SK-N-MC (cell line): ENCODE measurements at regions not wholly inside any gene's neighbourhood (a gene's known extent, or its start where the extent isn't known, plus 50 kb on each side); places are given as distances from the start of the nearest gene placed in this dataset.
"Not testable (repeated sequence)": the region's sequence is repeated elsewhere in the genome, so short reads cannot be mapped to it uniquely, and the experiment has no call there.

Source experiments
- DNase-seq: peaks from one replicate; pipeline ENCODE4 v3.0.0-alpha.2; 2011; ENCODE audit warnings: low read depth, low spot score
- H3K27ac ChIP-seq: fragments of 200-600 bp; sonication (generic); 2 replicates; pipeline ENCODE4 v1.5.1; 2016; ENCODE audit warnings: mixed run types
- H3K36me3 ChIP-seq: fragments of 200-600 bp; sonication (generic); 2 replicates; pipeline ENCODE4 v1.6.1; 2017; ENCODE audit warnings: antibody characterized with exemption, low read length, mixed read lengths; ENCODE audit not compliant: insufficient read depth
- H3K4me3 ChIP-seq: fragments of 200-600 bp; sonication (generic); 2 replicates; pipeline ENCODE4 v1.5.1; 2016
- H3K9ac ChIP-seq: fragments of 200-600 bp; sonication (generic); 2 replicates; pipeline ENCODE4 v1.8.0; 2017; ENCODE audit warnings: mixed run types, mixed read lengths; ENCODE audit not compliant: insufficient read length
- H3K9me3 ChIP-seq: fragments of 200-600 bp; sonication (generic); 2 replicates; pipeline ENCODE4 v1.6.1; 2017; ENCODE audit warnings: low read depth, mild to moderate bottlenecking, antibody characterized with exemption, low read length, moderate library complexity, mixed read lengths
- EZH2 ChIP-seq: fragments of 200-600 bp; sonication (generic); IDR thresholded peaks from one replicate; pipeline ENCODE4 v1.6.1; 2017; ENCODE audit warnings: antibody characterized with exemption
- FOXP2 ChIP-seq: optimal IDR thresholded peaks from 2 replicates; pipeline ENCODE3; 2011; ENCODE audit warnings: mild to moderate bottlenecking, moderate library complexity; ENCODE audit not compliant: insufficient read depth; ENCODE audit errors: extremely low read length, control extremely low read depth
- POLR2AphosphoS5 ChIP-seq: IDR thresholded peaks from 2 replicates; pipeline ENCODE4 v1.6.1; 2012; ENCODE audit warnings: mild to moderate bottlenecking, low read depth, low read length, borderline replicate concordance

GRCh38 chr4:75422998-75423397 is 91.2 kb downstream of the RCHY1 start:
- Histone ChIP-seq H3K4me3 (no peak overlapping the region), H3K36me3 (no peaks in the 10 kb centered on the region), H3K27ac (no peak overlapping the region), H3K9me3 (no peaks in the 10 kb centered on the region), H3K9ac (no peak overlapping the region)
- DNase-seq = no peak
- TF ChIP-seq FOXP2 (no peak), EZH2 (no peak), POLR2AphosphoS5 (no peak)

- no peak overlapping the region for H3K9ac ChIP-seq
- DNase-seq = no peak
- no peaks in the 10 kb centered on the region for H3K36me3 ChIP-seq
- TF ChIP-seq FOXP2 = no peak
- TF ChIP-seq POLR2AphosphoS5 = no peak
- TF ChIP-seq EZH2 = no peak
- H3K27ac ChIP-seq = no peak overlapping the region
- no peak overlapping the region for H3K4me3 ChIP-seq
- H3K9me3 ChIP-seq = no peaks in the 10 kb centered on the region
These were observed 101.5 kb downstream of the RCHY1 start for GRCh38 chr4:75412746-75413145.

GRCh38 chr4:75398501-75398900 is 115.7 kb downstream of the RCHY1 start:
- DNase-seq = no peak
- no peaks in the 10 kb centered on the region for H3K9me3 ChIP-seq
- H3K4me3 ChIP-seq = no peak overlapping the region
- H3K36me3 ChIP-seq = no peaks in the 10 kb centered on the region
- H3K9ac ChIP-seq = no peak overlapping the region
- TF ChIP-seq EZH2 (no peak), POLR2AphosphoS5 (no peak), FOXP2 (no peak)
- no peak overlapping the region for H3K27ac ChIP-seq

- H3K4me3 ChIP-seq = no peak overlapping the region
- no peaks in the 10 kb centered on the region for H3K9me3 ChIP-seq
- no peaks in the 10 kb centered on the region for H3K36me3 ChIP-seq
- no peak overlapping the region for H3K27ac ChIP-seq
- TF ChIP-seq FOXP2 (no peak), POLR2AphosphoS5 (no peak), EZH2 (no peak)
- DNase-seq = no peak
- H3K9ac ChIP-seq = no peak overlapping the region
These were observed 122.6 kb downstream of the RCHY1 start for GRCh38 chr4:75391489-75392166.

- H3K9ac ChIP-seq, H3K9me3 ChIP-seq, DNase-seq, H3K36me3 ChIP-seq, H3K4me3 ChIP-seq, H3K27ac ChIP-seq: not testable (repeated sequence)
These were observed 127.8 kb downstream of the RCHY1 start for GRCh38 chr4:75386426-75386825.

GRCh38 chr4:75385106-75385505 is 129.1 kb downstream of the RCHY1 start:
- TF ChIP-seq POLR2AphosphoS5 = no peak
- no peak for TF ChIP-seq EZH2
- TF ChIP-seq FOXP2 = no peak
- Histone ChIP-seq H3K4me3 (no peak overlapping the region), H3K36me3 (no peaks in the 10 kb centered on the region), H3K9me3 (no peaks in the 10 kb centered on the region), H3K9ac (no peak overlapping the region), H3K27ac (no peak overlapping the region)
- no peak for DNase-seq

- H3K27ac ChIP-seq = no peak overlapping the region
- no peak for DNase-seq
- TF ChIP-seq FOXP2 (no peak), EZH2 (no peak), POLR2AphosphoS5 (no peak)
These were observed 137.7 kb downstream of the RCHY1 start for GRCh38 chr4:75376543-75376942.

GRCh38 chr4:75371915-75372314 is 142.3 kb downstream of the RCHY1 start:
- no peaks in the 10 kb centered on the region for H3K9me3 ChIP-seq
- no peak overlapping the region for H3K9ac ChIP-seq
- TF ChIP-seq FOXP2 = no peak
- TF ChIP-seq POLR2AphosphoS5 = no peak
- TF ChIP-seq EZH2 = no peak
- DNase-seq = no peak
- no peak overlapping the region for H3K27ac ChIP-seq
- H3K36me3 ChIP-seq = no peaks in the 10 kb centered on the region
- no peak overlapping the region for H3K4me3 ChIP-seq

More at GRCh38 chr4:75376543-75376942, 137.7 kb downstream of the RCHY1 start:
- no peaks in the 10 kb centered on the region for H3K9me3 ChIP-seq
- no peak overlapping the region for H3K4me3 ChIP-seq
- no peaks in the 10 kb centered on the region for H3K36me3 ChIP-seq
- no peak overlapping the region for H3K9ac ChIP-seq

GRCh38 chr4:75370576-75370975 is 143.6 kb downstream of the RCHY1 start:
- no peak overlapping the region for H3K27ac ChIP-seq
- no peaks in the 10 kb centered on the region for H3K36me3 ChIP-seq
- H3K9me3 ChIP-seq = no peaks in the 10 kb centered on the region
- H3K9ac ChIP-seq = no peak overlapping the region
- TF ChIP-seq EZH2 (no peak), FOXP2 (no peak), POLR2AphosphoS5 (no peak)
- DNase-seq = no peak
- H3K4me3 ChIP-seq = no peak overlapping the region
